ENCODE measurements at regions not wholly inside any gene's neighbourhood (a gene's known extent, or its start where the extent isn't known, plus 50 kb on each side); places are given as distances from the start of the nearest gene placed in this dataset.
"Not testable (repeated sequence)": the region's sequence is repeated elsewhere in the genome, so short reads cannot be mapped to it uniquely, and the experiment has no call there.

- DNase-seq (ENCODE audit: low spot score), result no peak
Observed at GRCh38 chr1:199580300-199580699, 447.2 kb upstream of the NR5A2 start.

GRCh38 chr1:199585392-199585791 lies 442.1 kb upstream of the NR5A2 start:
- no peak for DNase-seq (ENCODE audit: low spot score)

DNA sequence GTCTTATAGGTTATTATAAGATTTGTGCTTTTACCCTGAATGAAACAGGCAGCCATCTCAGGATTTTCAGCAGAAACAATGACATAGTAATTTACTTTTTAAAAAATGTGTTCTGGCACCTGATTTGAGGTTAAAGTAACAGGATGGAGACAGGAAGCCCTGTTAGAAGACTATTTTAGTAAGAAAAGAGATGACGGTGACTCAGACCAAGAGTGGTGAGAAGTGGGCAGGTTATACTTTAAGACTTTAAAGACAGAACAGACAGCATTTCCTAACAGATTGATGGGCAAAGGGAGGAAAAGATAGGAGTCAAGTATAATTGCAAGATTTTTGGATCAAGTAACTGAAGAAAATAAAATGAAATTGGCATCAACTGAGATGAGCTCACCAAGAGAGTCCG lies 436.8 kb upstream of the NR5A2 start:
- no peak for DNase-seq (ENCODE audit: low spot score)

GRCh38 chr1:199591468-199591867 lies 436.0 kb upstream of the NR5A2 start:
- DNase-seq (ENCODE audit: low spot score), result no peak

DNA sequence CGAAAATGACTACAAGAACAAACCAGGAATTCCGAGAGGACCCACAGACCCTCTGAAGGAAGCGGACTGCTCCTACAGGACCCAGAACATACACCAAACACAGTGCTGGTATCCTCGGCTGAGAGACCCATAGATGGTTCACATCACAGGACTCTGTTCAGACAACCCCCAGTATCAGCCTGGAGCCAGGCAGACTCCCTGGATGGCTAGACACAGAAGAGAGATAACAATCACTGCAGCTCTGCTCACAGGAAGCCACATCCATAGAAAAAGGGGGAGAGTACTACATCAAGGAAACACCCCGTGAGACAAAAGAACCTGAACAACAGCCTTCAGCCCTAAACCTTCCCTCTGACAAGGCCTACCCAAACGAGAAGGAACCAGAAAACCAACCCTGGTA lies 434.0 kb upstream of the NR5A2 start:
- no peak for DNase-seq (ENCODE audit: low spot score)

GRCh38 chr1:199596448-199596847 lies 431.1 kb upstream of the NR5A2 start:
- not testable (repeated sequence) for DNase-seq (ENCODE audit: low spot score)

- no peak for DNase-seq (ENCODE audit: low spot score)
Observed at GRCh38 chr1:199597152-199597551, 430.4 kb upstream of the NR5A2 start.

GRCh38 chr1:199608414-199608813 lies 419.1 kb upstream of the NR5A2 start:
- no peak for DNase-seq (ENCODE audit: low spot score)

GRCh38 chr1:199612976-199613774 lies 414.3 kb upstream of the NR5A2 start:
- DNase-seq (ENCODE audit: low spot score), result no peak

DNA sequence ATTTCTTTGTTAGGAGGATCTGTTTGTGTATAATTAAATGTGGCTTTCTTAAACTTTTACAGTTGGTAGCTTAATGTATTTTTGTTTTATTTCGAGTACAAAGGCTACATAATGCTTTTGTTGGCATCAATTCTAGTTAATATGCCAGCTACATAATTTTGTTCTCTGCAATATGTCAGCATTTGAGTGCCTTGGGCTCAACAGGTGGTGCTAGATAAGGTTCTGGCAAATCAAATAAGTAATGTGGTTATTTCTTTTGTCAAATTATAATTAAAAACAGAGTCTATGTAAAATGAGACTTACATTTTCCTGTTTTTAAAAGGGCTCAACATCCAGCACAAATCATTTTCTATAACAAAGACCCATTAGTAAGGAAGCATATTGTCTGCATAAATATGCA lies 410.6 kb upstream of the NR5A2 start:
- no peak for DNase-seq (ENCODE audit: low spot score)

- no peak for DNase-seq (ENCODE audit: low spot score)
Observed at GRCh38 chr1:199619223-199619622, 408.3 kb upstream of the NR5A2 start.

- DNase-seq (ENCODE audit: low spot score), result not testable (repeated sequence)
Observed at GRCh38 chr1:199626228-199626627, 401.3 kb upstream of the NR5A2 start.

DNA sequence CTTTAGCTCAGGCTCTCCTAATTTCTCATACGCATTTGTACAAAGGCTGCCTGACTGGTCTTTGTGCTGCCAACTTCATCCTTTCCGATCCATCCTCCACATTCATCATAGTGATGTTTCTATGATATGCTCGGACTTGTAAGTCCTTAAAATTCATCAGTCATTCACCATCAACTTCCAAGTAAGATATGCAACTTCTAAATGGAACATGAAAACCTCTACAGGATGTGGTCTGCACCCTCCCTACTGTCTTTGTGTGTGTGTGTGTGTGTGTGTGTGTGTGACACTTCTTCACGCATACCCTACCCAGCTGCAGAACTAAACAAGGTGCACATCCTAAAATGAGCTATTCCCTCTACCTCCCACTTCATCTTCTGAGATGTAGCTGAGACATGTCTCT lies 397.9 kb upstream of the NR5A2 start:
- DNase-seq (ENCODE audit: low spot score), result no peak

DNA sequence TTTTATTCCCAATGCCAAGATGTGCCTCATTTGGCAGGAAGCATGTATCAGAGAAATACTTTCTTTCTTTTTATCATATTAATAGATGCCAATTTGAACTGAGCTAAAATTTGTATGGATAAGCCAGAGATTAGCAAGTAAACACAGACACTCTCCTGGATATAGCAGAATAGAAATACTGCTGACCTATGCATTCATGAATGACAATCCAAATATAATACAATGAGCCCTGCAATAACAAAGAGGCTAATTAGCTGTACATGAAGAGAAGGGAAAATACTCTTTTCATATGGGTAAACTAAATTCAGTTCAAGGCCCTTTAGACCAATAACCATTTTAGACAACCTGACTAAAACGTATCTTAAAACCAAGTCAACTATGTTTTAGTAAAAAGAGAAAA lies 388.1 kb upstream of the NR5A2 start:
- no peak for DNase-seq (ENCODE audit: low spot score)

- no peak for DNase-seq (ENCODE audit: low spot score)
Observed at GRCh38 chr1:199641531-199641930, 386.0 kb upstream of the NR5A2 start.

DNA sequence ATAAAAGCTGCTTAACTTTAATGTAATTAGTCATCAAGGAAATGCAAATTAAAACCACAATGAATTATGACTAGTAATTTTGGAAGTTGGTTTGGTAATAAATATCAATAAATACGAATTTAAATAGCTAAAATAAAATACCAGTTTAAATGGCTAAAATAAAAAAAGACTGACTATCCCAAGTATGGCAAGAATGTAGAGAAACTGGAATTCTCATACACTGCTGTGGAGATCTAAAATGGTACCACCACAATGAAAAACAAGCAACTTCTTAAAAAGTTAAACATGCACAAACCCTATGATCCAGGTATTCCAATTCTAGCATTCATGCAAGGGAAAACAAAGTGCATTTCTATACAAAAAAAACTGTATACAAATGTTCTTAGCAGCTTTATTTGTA lies 382.6 kb upstream of the NR5A2 start:
- DNase-seq (ENCODE audit: low spot score), result no peak

DNA sequence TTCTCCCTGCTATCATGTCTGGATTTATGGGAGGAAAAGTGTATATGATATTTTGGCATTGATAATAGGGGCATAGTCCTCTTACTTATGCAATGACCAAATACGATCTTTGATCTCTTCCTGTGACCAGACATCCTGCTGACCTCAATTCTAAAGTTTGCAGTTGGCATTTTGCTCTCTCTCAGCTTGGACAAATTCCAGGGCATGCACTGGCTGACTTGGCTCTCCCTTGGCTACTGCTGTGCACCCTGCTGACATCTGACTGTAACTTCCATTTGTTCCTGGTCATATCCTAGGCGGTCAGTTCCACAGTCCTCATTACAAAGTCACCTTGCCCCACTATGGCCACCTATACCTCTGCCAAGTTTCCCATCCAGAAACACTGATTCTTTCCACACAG lies 380.7 kb upstream of the NR5A2 start:
- no peak for DNase-seq (ENCODE audit: low spot score)

DNA sequence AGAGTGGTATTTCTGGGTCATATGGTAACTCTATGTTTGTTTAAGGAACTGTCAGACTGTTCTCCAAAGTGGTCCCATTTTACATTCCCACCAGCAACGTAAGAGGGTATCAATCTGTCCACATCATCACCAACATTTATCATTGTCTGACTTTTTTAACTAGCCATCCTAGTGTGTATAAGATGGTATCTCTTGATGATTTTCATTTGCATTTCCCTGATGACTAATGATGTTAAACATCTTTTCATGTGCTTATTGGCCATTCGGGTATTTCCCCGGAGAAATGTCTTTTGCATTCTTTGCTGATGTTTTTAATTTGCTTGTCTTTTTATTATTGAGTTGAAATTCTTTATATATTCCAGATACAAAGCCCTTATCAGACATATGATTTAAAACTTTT lies 370.1 kb upstream of the NR5A2 start:
- no peak for DNase-seq (ENCODE audit: low spot score)

- DNase-seq (ENCODE audit: low spot score), result no peak
Observed at GRCh38 chr1:199660071-199660470, 367.4 kb upstream of the NR5A2 start.

GRCh38 chr1:199665371-199665770 lies 362.1 kb upstream of the NR5A2 start:
- DNase-seq (ENCODE audit: low spot score), result no peak

DNA sequence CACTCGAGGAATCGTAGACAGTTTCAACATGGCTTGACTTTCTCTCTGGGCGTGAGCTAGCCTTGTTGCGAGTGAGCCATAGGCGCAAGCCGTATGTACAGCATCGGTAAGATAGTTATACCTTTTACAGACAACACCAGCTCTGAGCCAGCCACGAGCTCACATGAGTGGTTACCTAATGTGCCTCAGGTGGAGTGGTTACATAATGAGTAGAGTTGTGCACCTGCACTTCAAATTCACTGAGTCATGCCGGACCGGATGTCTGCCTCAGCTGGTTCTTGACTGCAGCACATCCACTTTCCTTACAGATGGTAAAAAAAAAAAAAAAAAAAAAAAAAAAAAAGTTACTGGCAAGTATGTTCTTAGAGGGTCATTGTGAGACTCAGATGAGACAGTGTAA lies 360.4 kb upstream of the NR5A2 start:
- DNase-seq (ENCODE audit: low spot score), result no peak

- DNase-seq (ENCODE audit: low spot score), result no peak
Observed at GRCh38 chr1:199669916-199670315, 357.6 kb upstream of the NR5A2 start.

- no peak for DNase-seq (ENCODE audit: low spot score)
Observed at GRCh38 chr1:199671684-199672083, 355.8 kb upstream of the NR5A2 start.

DNA sequence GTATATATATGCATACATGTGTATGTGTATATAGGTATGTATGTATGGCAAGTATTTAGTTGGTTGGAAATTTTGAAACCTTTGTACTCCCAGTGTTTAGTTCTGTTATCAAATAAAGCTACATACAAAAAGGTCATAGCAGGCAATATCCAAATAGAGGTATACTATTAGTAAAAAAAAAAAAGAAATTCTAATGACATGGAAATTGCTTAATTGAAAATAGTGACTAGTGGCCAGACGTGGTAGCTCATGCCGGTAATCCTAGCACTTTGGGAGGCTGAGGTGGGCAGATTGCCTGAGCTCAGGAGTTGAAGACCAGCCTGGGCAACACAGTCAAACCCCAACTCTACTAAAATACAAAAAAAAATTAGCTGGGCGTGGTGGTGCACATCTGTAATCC lies 351.6 kb upstream of the NR5A2 start:
- DNase-seq (ENCODE audit: low spot score), result no peak

All from mesenteric fat pad (tissue), 1 donor.